Epithelial cell of esophagus (primary cell): ENCODE measurements at regions not wholly inside any gene's neighbourhood (a gene's known extent, or its start where the extent isn't known, plus 50 kb on each side); places are given as distances from the start of the nearest gene placed in this dataset.

ENCODE experiments used
- DNase-seq: peaks from one replicate; pipeline ENCODE4 v3.0.0; 2010; ENCODE audit warnings: low read depth
- H3K4me3 ChIP-seq: 2 replicates; pipeline ENCODE4 v1.5.1; 2011; ENCODE audit warnings: mild to moderate bottlenecking, low read length, control low read depth
- TF ChIP-seq, protein P1 (sequence below): IDR thresholded peaks from 2 replicates; pipeline ENCODE4 v1.5.1; 2011; ENCODE audit warnings: low read depth, mild to moderate bottlenecking, low read length, control low read depth, inconsistent platforms; ENCODE audit not compliant: insufficient read depth; ENCODE audit errors: missing control alignments

DNA sequence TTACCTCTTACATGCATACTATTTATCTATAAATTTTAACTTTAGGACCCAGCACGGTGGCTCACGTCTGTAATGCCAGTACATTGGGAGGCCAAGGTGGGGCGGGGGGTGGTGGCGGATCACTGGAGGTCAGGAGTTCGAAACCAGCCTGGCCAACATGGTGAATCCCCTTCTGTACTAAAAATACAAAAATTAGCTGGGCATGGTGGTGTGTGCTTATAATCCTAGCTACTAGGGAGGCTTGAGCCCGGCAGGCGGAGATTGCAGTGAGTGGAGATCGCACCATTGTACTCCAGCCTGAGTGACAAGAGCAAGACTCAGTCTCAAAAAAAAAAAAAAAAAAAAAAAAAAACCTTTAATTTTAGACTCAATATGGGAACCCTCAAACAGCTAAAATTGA, 1582.6 kb upstream of the NUDT12 start:
- no peak for DNase-seq
- H3K4me3 ChIP-seq, result no peak overlapping the region
- TF ChIP-seq, protein P1, sequence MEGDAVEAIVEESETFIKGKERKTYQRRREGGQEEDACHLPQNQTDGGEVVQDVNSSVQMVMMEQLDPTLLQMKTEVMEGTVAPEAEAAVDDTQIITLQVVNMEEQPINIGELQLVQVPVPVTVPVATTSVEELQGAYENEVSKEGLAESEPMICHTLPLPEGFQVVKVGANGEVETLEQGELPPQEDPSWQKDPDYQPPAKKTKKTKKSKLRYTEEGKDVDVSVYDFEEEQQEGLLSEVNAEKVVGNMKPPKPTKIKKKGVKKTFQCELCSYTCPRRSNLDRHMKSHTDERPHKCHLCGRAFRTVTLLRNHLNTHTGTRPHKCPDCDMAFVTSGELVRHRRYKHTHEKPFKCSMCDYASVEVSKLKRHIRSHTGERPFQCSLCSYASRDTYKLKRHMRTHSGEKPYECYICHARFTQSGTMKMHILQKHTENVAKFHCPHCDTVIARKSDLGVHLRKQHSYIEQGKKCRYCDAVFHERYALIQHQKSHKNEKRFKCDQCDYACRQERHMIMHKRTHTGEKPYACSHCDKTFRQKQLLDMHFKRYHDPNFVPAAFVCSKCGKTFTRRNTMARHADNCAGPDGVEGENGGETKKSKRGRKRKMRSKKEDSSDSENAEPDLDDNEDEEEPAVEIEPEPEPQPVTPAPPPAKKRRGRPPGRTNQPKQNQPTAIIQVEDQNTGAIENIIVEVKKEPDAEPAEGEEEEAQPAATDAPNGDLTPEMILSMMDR, result no peak

DNA sequence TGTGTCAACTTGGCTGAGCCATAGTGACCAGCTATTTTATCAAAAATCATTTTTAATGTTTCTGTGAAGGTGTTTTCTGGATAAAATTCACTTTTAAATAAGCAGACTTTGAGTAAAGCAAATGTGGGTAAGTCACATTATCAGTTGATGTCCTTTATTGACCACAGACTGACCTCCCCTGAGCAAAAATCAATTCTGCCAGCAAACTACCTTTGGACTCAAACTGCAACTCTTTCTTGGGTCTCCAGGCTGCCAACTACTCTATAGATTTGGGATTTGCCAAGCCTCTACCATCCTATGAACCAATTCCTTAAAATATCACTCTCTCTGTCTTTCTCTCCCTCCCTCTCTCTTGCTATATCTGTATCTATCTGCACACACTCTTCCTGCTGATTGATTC, 1571.7 kb upstream of the NUDT12 start:
- DNase-seq, result no peak
- H3K4me3 ChIP-seq, result no peak overlapping the region
- TF ChIP-seq, protein P1, result no peak

DNA sequence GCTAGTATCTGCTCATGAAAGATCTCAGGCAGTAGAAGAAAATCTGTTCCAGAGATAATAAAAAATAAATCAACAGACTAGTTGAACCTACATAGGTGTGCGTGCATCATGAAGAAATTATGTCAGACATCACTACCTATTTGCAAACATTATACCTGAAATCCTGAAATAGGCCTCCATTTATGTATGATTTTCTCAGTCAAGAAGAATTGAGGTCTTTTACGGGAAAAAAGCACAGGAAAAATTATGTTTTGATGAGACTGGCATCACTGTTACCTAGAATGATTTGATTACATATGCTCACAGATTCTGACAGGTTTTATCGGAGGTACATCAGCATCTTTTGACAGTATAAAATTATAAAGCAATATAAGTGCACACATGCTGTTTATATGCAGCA, 1570.5 kb upstream of the NUDT12 start:
- no peak for DNase-seq
- no peak overlapping the region for H3K4me3 ChIP-seq
- TF ChIP-seq, protein P1, result no peak

DNA sequence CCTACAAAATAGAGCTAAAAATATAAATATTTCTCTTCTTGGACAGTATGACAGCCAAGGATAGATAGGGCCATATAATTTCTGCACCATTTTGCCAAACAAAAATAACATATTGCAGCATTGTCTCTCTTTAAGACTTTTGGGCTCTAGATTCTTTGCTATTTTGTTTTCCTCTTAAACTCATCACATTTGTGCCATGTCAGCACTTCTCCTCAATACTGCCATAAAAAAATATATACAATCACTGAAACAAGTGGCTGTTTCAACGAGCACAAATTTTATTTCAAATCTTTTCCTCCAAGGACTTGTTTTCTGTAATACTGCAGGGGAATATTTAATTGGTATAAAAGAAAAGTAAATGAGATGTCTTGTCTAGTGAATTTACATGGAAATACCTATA, 1570.0 kb upstream of the NUDT12 start:
- no peak overlapping the region for H3K4me3 ChIP-seq
- TF ChIP-seq, protein P1, result no peak
- no peak for DNase-seq

DNA sequence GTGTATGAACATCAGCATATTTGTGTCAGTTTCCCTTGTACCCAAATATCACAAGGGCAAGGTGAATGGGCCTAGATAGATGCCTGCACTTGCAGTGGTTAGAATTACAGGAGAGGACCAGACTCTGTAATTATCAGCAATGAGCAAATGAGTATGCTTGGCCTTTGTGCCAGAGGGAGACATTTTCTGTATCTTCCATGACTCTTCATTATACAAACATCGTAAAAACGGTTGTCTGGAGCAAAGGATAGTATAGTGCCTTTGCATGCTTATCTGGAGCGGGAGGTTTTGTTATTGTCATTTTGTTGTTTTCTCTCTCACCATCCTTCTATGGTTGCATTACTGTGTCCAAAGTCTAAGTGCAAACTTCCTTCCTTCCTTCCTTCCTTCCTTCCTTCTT, 1568.5 kb upstream of the NUDT12 start:
- TF ChIP-seq, protein P1, result no peak
- DNase-seq, result no peak
- H3K4me3 ChIP-seq, result no peak overlapping the region

DNA sequence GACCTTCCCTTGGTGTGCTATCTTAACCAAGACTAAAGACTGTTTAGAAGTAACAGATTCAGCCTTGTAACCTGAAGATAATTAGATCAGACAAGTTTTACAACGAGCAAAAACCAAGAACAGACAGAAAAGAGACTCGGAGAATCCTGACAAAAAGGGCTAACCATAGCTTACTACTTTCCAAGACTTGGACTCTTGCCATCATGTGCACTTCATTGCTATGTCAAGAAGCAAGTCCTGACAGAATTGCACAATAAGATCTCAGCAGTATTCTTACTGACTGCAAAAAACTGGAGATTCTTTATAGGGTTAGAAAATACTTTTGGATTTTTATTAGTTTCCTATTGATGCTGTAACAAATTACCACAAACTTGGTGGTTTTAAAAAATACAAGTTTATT, 1539.0 kb upstream of the NUDT12 start:
- no peak overlapping the region for H3K4me3 ChIP-seq
- DNase-seq, result peak; percentile 45
- TF ChIP-seq, protein P1, result no peak

DNA sequence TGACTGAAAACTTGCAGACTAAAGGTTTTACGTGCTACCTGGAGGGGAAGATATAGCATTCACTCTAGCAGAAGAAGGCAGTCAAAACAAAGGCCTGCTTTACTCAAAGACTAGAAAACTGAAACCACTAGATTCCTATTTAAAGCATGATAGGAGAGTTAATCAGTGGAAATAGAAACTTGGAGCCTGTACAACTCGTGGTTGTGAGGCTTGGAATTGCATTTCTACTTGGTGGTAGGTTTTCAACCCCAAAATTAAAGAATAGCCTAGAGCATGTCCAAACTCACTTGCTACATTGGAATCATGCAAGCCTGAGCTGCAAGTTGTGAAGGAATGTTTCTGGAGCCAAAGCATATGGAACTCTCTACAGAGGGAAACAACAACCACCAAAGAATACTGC, 1526.4 kb upstream of the NUDT12 start:
- H3K4me3 ChIP-seq, result no peak overlapping the region
- TF ChIP-seq, protein P1, result no peak
- no peak for DNase-seq
